GM23338 (cell line): ENCODE measurements at regions not wholly inside any gene's neighbourhood (a gene's known extent, or its start where the extent isn't known, plus 50 kb on each side); places are given as distances from the start of the nearest gene placed in this dataset.

Experiments
- ATAC-seq: fragments of 200-7000 bp; cut with Tn5 transposase; 3 replicates; pipeline ENCODE4 v1.9.1; 2020
- DNase-seq: peaks from one replicate; pipeline ENCODE4 v3.0.0-alpha.2; 2015; ENCODE audit warnings: low spot score
- H2AFZ ChIP-seq: fragments of 200-600 bp; sonication (generic); 2 replicates; pipeline ENCODE4 v1.8.0; 2016; ENCODE audit warnings: antibody characterized with exemption, mild to moderate bottlenecking, moderate library complexity
- H3F3A ChIP-seq: fragments of 200-600 bp; sonication (generic); replicated peaks from 2 replicates; pipeline ENCODE4 v1.8.0; 2017; ENCODE audit warnings: antibody characterized with exemption, mixed run types, low read depth
- H3K27ac ChIP-seq: fragments of 200-600 bp; sonication (generic); 2 replicates; pipeline ENCODE4 v1.6.1; 2016; ENCODE audit warnings: low read depth
- H3K27me3 ChIP-seq: fragments of 200-600 bp; sonication (generic); 2 replicates; pipeline ENCODE4 v1.8.0; 2016; ENCODE audit warnings: mild to moderate bottlenecking, mixed run types, moderate library complexity; ENCODE audit not compliant: insufficient read depth
- H3K36me3 ChIP-seq: fragments of 200-600 bp; sonication (generic); 2 replicates; pipeline ENCODE4 v1.8.0; 2016; ENCODE audit warnings: mild to moderate bottlenecking; ENCODE audit not compliant: insufficient read depth
- H3K4me1 ChIP-seq: fragments of 200-600 bp; sonication (generic); 2 replicates; pipeline ENCODE4 v1.8.0; 2016; ENCODE audit warnings: mild to moderate bottlenecking, moderate library complexity; ENCODE audit not compliant: insufficient read depth
- H3K4me2 ChIP-seq: fragments of 200-600 bp; sonication (generic); 2 replicates; pipeline ENCODE4 v1.7.1; 2017; ENCODE audit warnings: mixed run types
- H3K4me3 ChIP-seq: fragments of 200-600 bp; sonication (generic); 2 replicates; pipeline ENCODE4 v1.6.1; 2016; ENCODE audit warnings: mixed run types
- H3K79me2 ChIP-seq: fragments of 200-600 bp; sonication (generic); replicated peaks from 2 replicates; pipeline ENCODE4 v1.8.0; 2017; ENCODE audit warnings: mild to moderate bottlenecking; ENCODE audit not compliant: insufficient read depth
- H3K9me2 ChIP-seq: fragments of 200-600 bp; sonication (generic); 2 replicates; pipeline ENCODE4 v1.8.0; 2017; ENCODE audit not compliant: insufficient read depth
- H4K20me1 ChIP-seq: fragments of 200-600 bp; sonication (generic); replicated peaks from 2 replicates; pipeline ENCODE4 v1.8.0; 2017; ENCODE audit warnings: mild to moderate bottlenecking; ENCODE audit not compliant: insufficient read depth
- H3K27ac Mint-ChIP-seq: 2 replicates; pipeline ENCODE4 v1.8.0; 2020; ENCODE audit warnings: inconsistent platforms, mild to moderate bottlenecking, moderate library complexity, mixed read lengths
- H3K27me3 Mint-ChIP-seq: 3 replicates; pipeline ENCODE4 v1.8.0; 2022; ENCODE audit warnings: low read depth, mild to moderate bottlenecking, moderate library complexity, mixed read lengths, inconsistent platforms; ENCODE audit not compliant: insufficient read depth, poor library complexity
- H3K36me3 Mint-ChIP-seq: 3 replicates; pipeline ENCODE4 v1.8.0; 2021; ENCODE audit warnings: low read depth, mild to moderate bottlenecking, inconsistent platforms, moderate library complexity, mixed read lengths
- H3K4me1 Mint-ChIP-seq: 3 replicates; pipeline ENCODE4 v1.8.0; 2020; ENCODE audit warnings: mild to moderate bottlenecking, inconsistent platforms, mixed read lengths
- H3K4me3 Mint-ChIP-seq: 3 replicates; pipeline ENCODE4 v1.8.0; 2021; ENCODE audit warnings: moderate library complexity, mild to moderate bottlenecking, inconsistent platforms, mixed read lengths
- H3K9me3 Mint-ChIP-seq: 3 replicates; pipeline ENCODE4 v1.8.0; 2020; ENCODE audit warnings: moderate library complexity, mild to moderate bottlenecking, inconsistent platforms, mixed read lengths
- CREB1 ChIP-seq: fragments of 250-450 bp; sonication (Bioruptor Pico); IDR thresholded peaks from 2 replicates; pipeline ENCODE4 v1.5.0; 2020; ENCODE audit warnings: low read depth, mild to moderate bottlenecking, moderate library complexity
- CTCF ChIP-seq, 2 experiments: fragments of 200-600 bp in 1 of 2; sonication (generic) in 1 of 2; conservative IDR thresholded peaks; 2 replicates each; pipeline versions ENCODE4 v1.5.1 to v1.6.1; 2016 to 2017; ENCODE audit warnings: antibody characterized with exemption in 2 of 2, low read depth in 2 of 2, mild to moderate bottlenecking in 2 of 2, moderate library complexity in 1 of 2
- EZH2 ChIP-seq: fragments of 200-600 bp; sonication (generic); IDR thresholded peaks from one replicate; pipeline ENCODE4 v1.8.0; 2017; ENCODE audit warnings: antibody characterized with exemption, mild to moderate bottlenecking, low read depth; ENCODE audit not compliant: unreplicated experiment
- EZH2phosphoT487 ChIP-seq: fragments of 200-600 bp; sonication (generic); IDR thresholded peaks from one replicate; pipeline ENCODE4 v1.8.1; 2018; ENCODE audit warnings: antibody characterized with exemption; ENCODE audit not compliant: unreplicated experiment
- NANOG ChIP-seq: IDR thresholded peaks from 2 replicates; pipeline ENCODE4 v1.6.1; 2016; ENCODE audit warnings: antibody characterized with exemption, borderline replicate concordance
- POLR2AphosphoS5 ChIP-seq: IDR thresholded peaks from 2 replicates; pipeline ENCODE4 v1.6.1; 2016; ENCODE audit warnings: antibody characterized with exemption, low read depth
- REST ChIP-seq: IDR thresholded peaks from one replicate; pipeline ENCODE4 v1.6.1; 2018; ENCODE audit warnings: antibody characterized with exemption; ENCODE audit not compliant: unreplicated experiment
- STAT1 ChIP-seq: IDR thresholded peaks from one replicate; pipeline ENCODE4 v1.6.1; 2016; ENCODE audit warnings: antibody characterized with exemption; ENCODE audit not compliant: unreplicated experiment
- ZNF114 ChIP-seq: fragments of 250-450 bp; sonication (Bioruptor Pico); IDR thresholded peaks from 2 replicates; pipeline ENCODE4 v1.5.0; 2020; ENCODE audit warnings: mild to moderate bottlenecking, moderate library complexity
- ZNF331 ChIP-seq: fragments of 250-450 bp; sonication (Bioruptor Pico); IDR thresholded peaks from 2 replicates; pipeline ENCODE4 v1.5.0; 2020; ENCODE audit warnings: low read depth, mild to moderate bottlenecking, moderate library complexity
- ZNF462 ChIP-seq: fragments of 250-450 bp; sonication (Bioruptor Pico); IDR thresholded peaks from 2 replicates; pipeline ENCODE4 v1.5.0; 2020; ENCODE audit warnings: mild to moderate bottlenecking, moderate library complexity
- TF ChIP-seq, protein P1 (sequence below): IDR thresholded peaks from 2 replicates; pipeline ENCODE4 v1.6.1; 2016; ENCODE audit warnings: antibody characterized with exemption

DNA sequence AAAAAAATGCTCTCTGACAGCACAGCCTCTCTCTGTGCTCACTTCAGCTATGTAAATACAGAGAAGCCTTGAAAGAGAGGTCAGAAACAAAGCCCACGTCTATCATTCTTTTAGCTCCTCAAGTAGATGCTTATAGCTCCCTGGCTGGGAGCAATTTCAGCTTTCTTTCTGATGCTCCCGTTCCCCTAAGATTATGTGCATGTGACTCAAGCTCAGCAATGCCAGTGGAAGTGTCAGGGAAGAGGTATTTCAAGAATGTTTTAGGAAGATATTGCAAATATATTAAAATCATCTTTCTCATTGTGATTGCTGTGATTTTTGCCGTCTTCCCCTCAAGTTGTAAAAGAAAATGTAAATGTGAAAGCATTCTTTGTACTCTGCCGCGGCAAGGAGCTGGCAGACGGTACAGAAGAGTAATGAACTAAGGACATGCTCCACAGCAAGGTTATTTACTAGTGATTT is 1353.7 kb upstream of the ACO1 start (continued):
- TF ChIP-seq, protein P1, sequence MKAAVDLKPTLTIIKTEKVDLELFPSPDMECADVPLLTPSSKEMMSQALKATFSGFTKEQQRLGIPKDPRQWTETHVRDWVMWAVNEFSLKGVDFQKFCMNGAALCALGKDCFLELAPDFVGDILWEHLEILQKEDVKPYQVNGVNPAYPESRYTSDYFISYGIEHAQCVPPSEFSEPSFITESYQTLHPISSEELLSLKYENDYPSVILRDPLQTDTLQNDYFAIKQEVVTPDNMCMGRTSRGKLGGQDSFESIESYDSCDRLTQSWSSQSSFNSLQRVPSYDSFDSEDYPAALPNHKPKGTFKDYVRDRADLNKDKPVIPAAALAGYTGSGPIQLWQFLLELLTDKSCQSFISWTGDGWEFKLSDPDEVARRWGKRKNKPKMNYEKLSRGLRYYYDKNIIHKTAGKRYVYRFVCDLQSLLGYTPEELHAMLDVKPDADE, result no peak
- TF ChIP-seq EZH2 (no peak), ZNF114 (CRISPR knock-in tag) (no peak), EZH2phosphoT487 (no peak), ZNF331 (CRISPR knock-in tag) (no peak)

DNA sequence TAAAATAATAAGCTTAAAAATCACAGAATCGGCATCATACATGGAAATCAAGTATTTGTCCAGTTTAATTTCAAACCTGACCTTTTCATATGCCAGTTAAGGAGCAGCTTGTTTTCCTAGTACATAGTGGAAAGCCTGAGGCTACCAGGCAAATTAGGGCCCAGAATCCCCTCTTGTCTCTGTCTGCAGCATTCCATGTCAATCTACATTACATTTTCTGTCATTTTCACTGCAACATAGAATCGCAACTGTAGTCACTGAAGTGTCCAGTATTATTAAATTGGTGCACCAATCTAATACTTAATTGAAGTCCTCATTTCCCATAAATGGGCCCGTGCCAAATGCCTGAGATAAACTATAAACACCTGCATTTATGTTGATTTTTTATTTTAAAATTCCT is 1352.2 kb upstream of the ACO1 start:
- Mint-ChIP-seq H3K27ac (no peak overlapping the region), H3K27me3 (no peaks in the 10 kb centered on the region)
- ATAC-seq, result no peak
- TF ChIP-seq CREB1 (no peak), POLR2AphosphoS5 (no peak), REST (no peak), ZNF114 (CRISPR knock-in tag) (no peak), NANOG (no peak), STAT1 (no peak), CTCF (conservative IDR thresholded peaks at IDR 0.05; ENCODE audit: low read depth in 2 of 2) (no peak), ZNF331 (CRISPR knock-in tag) (no peak), ZNF462 (CRISPR knock-in tag) (no peak)
- TF ChIP-seq, protein P1, result no peak

More for the DNA sequence above, 1352.2 kb upstream of the ACO1 start:
- H3K27me3 ChIP-seq, result no peaks in the 10 kb centered on the region
- H3K36me3 Mint-ChIP-seq, result no peaks in the 10 kb centered on the region
- H3K36me3 ChIP-seq, result no peaks in the 10 kb centered on the region
- no peak overlapping the region for H3K4me3 Mint-ChIP-seq
- H3K4me1 ChIP-seq, result peaks cover 49% of the 10 kb centered on the region
- H3K4me3 ChIP-seq, result no peak overlapping the region
- H3K27ac ChIP-seq, result peak overlapping the region; percentile 61; the same call in 1 of the 2 replicates
- no peak overlapping the region for H3K4me2 ChIP-seq
- H3K9me3 Mint-ChIP-seq, result no peaks in the 10 kb centered on the region
- H4K20me1 ChIP-seq, result no peaks in the 10 kb centered on the region
- H2AFZ ChIP-seq, result no peak overlapping the region
- no peaks in the 10 kb centered on the region; the same call in 1 of the 2 replicates for H3F3A ChIP-seq
- peak; percentile 5 for DNase-seq
- H3K4me1 Mint-ChIP-seq, result peaks cover 37% of the 10 kb centered on the region
- H3K9me2 ChIP-seq, result no peaks in the 10 kb centered on the region
- H3K79me2 ChIP-seq, result no peaks in the 10 kb centered on the region
